ENCODE measurements at regions not wholly inside any gene's neighbourhood (a gene's known extent, or its start where the extent isn't known, plus 50 kb on each side); places are given as distances from the start of the nearest gene placed in this dataset.
"Not testable (repeated sequence)": the region's sequence is repeated elsewhere in the genome, so short reads cannot be mapped to it uniquely, and the experiment has no call there.

GRCh38 chr2:192969055-192969454, 774.3 kb upstream of the TMEFF2 start:
- DNase-seq: no peak

- DNase-seq: no peak
These were observed 766.2 kb upstream of the TMEFF2 start for GRCh38 chr2:192960945-192961344.

GRCh38 chr2:192958615-192959014, 763.9 kb upstream of the TMEFF2 start:
- DNase-seq: not testable (repeated sequence)

GRCh38 chr2:192957425-192957824, 762.7 kb upstream of the TMEFF2 start:
- no peak for DNase-seq

GRCh38 chr2:192953116-192953515, 758.4 kb upstream of the TMEFF2 start:
- no peak for DNase-seq

GRCh38 chr2:192952245-192952644, 757.5 kb upstream of the TMEFF2 start:
- DNase-seq: no peak

- no peak for DNase-seq
These were observed 753.6 kb upstream of the TMEFF2 start for GRCh38 chr2:192948316-192948715.

- DNase-seq: no peak
These were observed 752.6 kb upstream of the TMEFF2 start for GRCh38 chr2:192947352-192947751.

- DNase-seq: no peak
These were observed 746.0 kb upstream of the TMEFF2 start for GRCh38 chr2:192940767-192941166.

GRCh38 chr2:192932376-192932775, 737.6 kb upstream of the TMEFF2 start:
- no peak for DNase-seq

GRCh38 chr2:192921631-192922030, 726.9 kb upstream of the TMEFF2 start:
- not testable (repeated sequence) for DNase-seq

GRCh38 chr2:192901446-192901845, 706.7 kb upstream of the TMEFF2 start:
- DNase-seq: no peak

GRCh38 chr2:192899466-192899865, 704.7 kb upstream of the TMEFF2 start:
- no peak for DNase-seq

GRCh38 chr2:192893976-192894375, 699.2 kb upstream of the TMEFF2 start:
- DNase-seq: not testable (repeated sequence)

- DNase-seq: no peak
These were observed 693.4 kb upstream of the TMEFF2 start for GRCh38 chr2:192888109-192888508.

GRCh38 chr2:192887337-192887736, 692.6 kb upstream of the TMEFF2 start:
- DNase-seq: no peak

- no peak for DNase-seq
These were observed 691.9 kb upstream of the TMEFF2 start for GRCh38 chr2:192886636-192887035.

GRCh38 chr2:192885569-192886160, 690.9 kb upstream of the TMEFF2 start:
- no peak for DNase-seq

GRCh38 chr2:192877159-192877558, 682.4 kb upstream of the TMEFF2 start:
- no peak for DNase-seq

- DNase-seq: no peak
These were observed 682.0 kb upstream of the TMEFF2 start for GRCh38 chr2:192876698-192877097.

GRCh38 chr2:192854706-192855105, 660.0 kb upstream of the TMEFF2 start:
- no peak for DNase-seq

- DNase-seq: no peak
These were observed 659.3 kb upstream of the TMEFF2 start for GRCh38 chr2:192854031-192854430.

- DNase-seq: no peak
These were observed 634.2 kb upstream of the TMEFF2 start for GRCh38 chr2:192828947-192829346.

- DNase-seq: no peak
These were observed 633.4 kb upstream of the TMEFF2 start for GRCh38 chr2:192828175-192828574.

GRCh38 chr2:192827735-192828134, 633.0 kb upstream of the TMEFF2 start:
- DNase-seq: no peak

- no peak for DNase-seq
These were observed 619.6 kb upstream of the TMEFF2 start for GRCh38 chr2:192814376-192814775.
